ENCODE measurements at regions not wholly inside any gene's neighbourhood (a gene's known extent, or its start where the extent isn't known, plus 50 kb on each side); places are given as distances from the start of the nearest gene placed in this dataset.

GRCh38 chr15:96234109-96234892, 96.2 kb upstream of the NR2F2 start:
- peak; percentile 79 for DNase-seq (ENCODE audit: low read depth)
- TF ChIP-seq CTCF (conservative IDR thresholded peaks at IDR 0.05; ENCODE audit: low read length), result no peak
- H3K4me3 ChIP-seq (ENCODE audit: low read length), result peak overlapping the region; percentile 8

GRCh38 chr15:96237002-96237401, 93.5 kb upstream of the NR2F2 start:
- no peak for TF ChIP-seq CTCF (conservative IDR thresholded peaks at IDR 0.05; ENCODE audit: low read length)
- H3K4me3 ChIP-seq (ENCODE audit: low read length), result no peak overlapping the region
- no peak for DNase-seq (ENCODE audit: low read depth)

- no peak overlapping the region for H3K4me3 ChIP-seq (ENCODE audit: low read length)
- DNase-seq (ENCODE audit: low read depth), result no peak
- no peak for TF ChIP-seq CTCF (conservative IDR thresholded peaks at IDR 0.05; ENCODE audit: low read length)
These were observed 87.7 kb upstream of the NR2F2 start for GRCh38 chr15:96242761-96243160.

- no peak for TF ChIP-seq CTCF (conservative IDR thresholded peaks at IDR 0.05; ENCODE audit: low read length)
- no peak overlapping the region for H3K4me3 ChIP-seq (ENCODE audit: low read length)
- DNase-seq (ENCODE audit: low read depth), result no peak
These were observed 86.8 kb upstream of the NR2F2 start for GRCh38 chr15:96243701-96244100.

GRCh38 chr15:96245252-96245651, 85.2 kb upstream of the NR2F2 start:
- H3K4me3 ChIP-seq (ENCODE audit: low read length), result no peak overlapping the region
- no peak for DNase-seq (ENCODE audit: low read depth)
- TF ChIP-seq CTCF (conservative IDR thresholded peaks at IDR 0.05; ENCODE audit: low read length), result no peak

- no peak overlapping the region for H3K4me3 ChIP-seq (ENCODE audit: low read length)
- DNase-seq (ENCODE audit: low read depth), result no peak
- no peak for TF ChIP-seq CTCF (conservative IDR thresholded peaks at IDR 0.05; ENCODE audit: low read length)
These were observed 84.4 kb upstream of the NR2F2 start for GRCh38 chr15:96246057-96246456.

- no peak overlapping the region for H3K4me3 ChIP-seq (ENCODE audit: low read length)
- no peak for TF ChIP-seq CTCF (conservative IDR thresholded peaks at IDR 0.05; ENCODE audit: low read length)
- peak; percentile 86 for DNase-seq (ENCODE audit: low read depth)
These were observed 82.7 kb upstream of the NR2F2 start for GRCh38 chr15:96247621-96248305.

Measured in AG10803 (cell line).